HUES48 (cell line): ENCODE measurements at regions not wholly inside any gene's neighbourhood (a gene's known extent, or its start where the extent isn't known, plus 50 kb on each side); places are given as distances from the start of the nearest gene placed in this dataset.
"Not testable (repeated sequence)": the region's sequence is repeated elsewhere in the genome, so short reads cannot be mapped to it uniquely, and the experiment has no call there.

ENCODE experiments used
- H3K27ac ChIP-seq: one replicate; pipeline ENCODE4 v1.7.0; 2013; ENCODE audit warnings: low read depth, low read length, inconsistent platforms
- H3K27me3 ChIP-seq: 2 replicates; pipeline ENCODE4 v1.6.1; 2013; ENCODE audit warnings: mild to moderate bottlenecking, low read length; ENCODE audit not compliant: control insufficient read depth, insufficient read depth
- H3K36me3 ChIP-seq: 2 replicates; pipeline ENCODE4 v1.6.1; 2013; ENCODE audit warnings: low read length; ENCODE audit not compliant: control insufficient read depth, insufficient read depth
- H3K4me1 ChIP-seq: 2 replicates; pipeline ENCODE4 v1.6.1; 2013; ENCODE audit warnings: mild to moderate bottlenecking, low read length; ENCODE audit not compliant: control insufficient read depth, insufficient read depth
- H3K4me3 ChIP-seq: 2 replicates; pipeline ENCODE4 v1.5.1; 2013; ENCODE audit warnings: mild to moderate bottlenecking, low read depth, low read length
- H3K9ac ChIP-seq: 2 replicates; pipeline ENCODE4 v1.6.1; 2013; ENCODE audit warnings: mild to moderate bottlenecking, low read depth, low read length, moderate library complexity
- H3K9me3 ChIP-seq: 2 replicates; pipeline ENCODE4 v1.6.1; 2013; ENCODE audit warnings: low read length; ENCODE audit not compliant: control insufficient read depth, insufficient read depth

DNA sequence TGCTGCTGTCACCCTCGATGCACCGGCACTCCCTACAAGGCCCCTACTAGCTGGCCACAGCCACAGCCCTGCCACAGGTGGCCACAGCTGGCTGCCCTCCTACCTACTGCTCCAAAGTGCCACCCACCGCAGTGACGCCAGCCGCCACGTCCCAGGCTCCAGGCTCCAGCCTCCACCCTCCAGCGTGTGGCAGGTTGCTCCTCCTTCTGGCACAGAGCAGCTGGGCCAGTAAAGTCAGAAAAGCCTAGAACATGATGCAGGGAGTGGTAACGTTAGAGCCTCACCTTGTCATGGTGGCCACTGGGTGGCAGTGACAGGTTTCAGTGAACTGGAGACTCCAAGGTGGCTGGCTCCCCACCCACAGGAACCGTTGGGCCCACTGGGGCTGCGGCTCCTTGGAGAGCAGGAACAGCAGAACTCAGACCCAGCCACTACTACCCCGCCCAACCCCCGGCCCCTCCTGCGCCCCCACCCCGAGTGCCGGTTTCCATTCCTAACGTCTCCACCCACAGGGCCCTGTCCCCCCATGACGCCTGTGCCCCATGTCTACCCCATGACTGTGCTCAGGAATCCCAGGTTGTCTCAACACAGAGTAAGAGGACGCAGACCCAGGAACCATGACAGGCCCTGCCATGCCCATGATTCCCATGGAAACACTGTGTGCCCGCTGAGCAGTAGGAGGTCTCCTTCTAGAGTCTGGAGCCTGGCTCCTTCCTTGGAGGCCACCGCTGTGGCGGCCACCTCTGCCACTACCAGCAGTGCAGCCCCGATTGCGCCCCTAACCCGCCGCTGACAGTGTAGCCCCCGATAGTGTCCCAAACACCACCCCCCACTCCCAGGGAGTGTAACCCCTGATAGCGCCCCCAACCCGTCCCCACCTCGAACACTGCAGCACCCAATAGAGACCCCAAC lies 52.3 kb upstream of the ZNF33B start:
- Histone ChIP-seq H3K9ac (no peak overlapping the region), H3K9me3 (peaks cover 77% of the 10 kb centered on the region)

DNA sequence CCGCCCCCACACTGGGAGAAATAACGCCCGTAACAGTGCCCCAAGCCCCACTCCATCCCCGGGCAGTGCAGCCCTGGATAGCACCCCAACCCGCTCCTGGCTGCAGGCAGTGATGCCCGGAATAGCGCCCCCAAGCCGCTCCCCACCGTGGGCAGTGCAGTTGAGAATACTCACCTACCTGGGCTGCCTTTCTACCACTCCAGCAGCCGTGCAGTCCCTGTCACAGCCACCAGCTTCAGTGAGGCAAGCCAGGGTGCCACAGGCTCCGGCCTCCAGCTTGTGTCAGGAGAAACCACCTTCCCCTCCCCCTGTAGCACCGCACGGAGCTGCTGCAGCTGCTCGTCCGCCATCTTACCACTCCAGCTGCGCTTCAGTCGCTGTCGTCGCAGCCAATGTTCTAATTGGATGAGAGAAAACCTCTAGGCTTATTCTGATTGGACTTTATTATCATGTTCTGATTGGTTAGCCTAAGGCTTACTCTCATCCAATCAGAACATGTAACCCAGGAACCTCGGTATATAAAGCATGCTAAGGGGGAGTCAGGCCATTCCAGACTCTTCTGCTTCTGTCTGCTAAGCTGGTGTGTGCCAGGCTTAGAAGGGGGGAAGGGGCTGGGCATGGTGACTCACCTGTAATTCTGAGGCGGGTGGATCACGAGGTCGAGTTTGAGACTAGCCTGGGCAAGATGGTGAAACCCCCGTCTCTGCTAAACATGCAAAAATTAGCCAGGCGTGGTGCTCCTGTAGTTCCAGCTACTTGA lies 53.2 kb upstream of the ZNF33B start:
- H3K27ac ChIP-seq = no peak overlapping the region
- no peak overlapping the region for H3K9ac ChIP-seq
- no peaks in the 10 kb centered on the region for H3K27me3 ChIP-seq
- H3K4me3 ChIP-seq = no peak overlapping the region
- no peaks in the 10 kb centered on the region for H3K36me3 ChIP-seq
- peaks cover 75% of the 10 kb centered on the region for H3K9me3 ChIP-seq
- H3K4me1 ChIP-seq = no peaks in the 10 kb centered on the region

More for the DNA sequence above, 52.3 kb upstream of the ZNF33B start:
- Histone ChIP-seq H3K27ac (no peak overlapping the region), H3K4me1 (no peaks in the 10 kb centered on the region), H3K36me3 (no peaks in the 10 kb centered on the region), H3K4me3 (no peak overlapping the region), H3K27me3 (no peaks in the 10 kb centered on the region)

DNA sequence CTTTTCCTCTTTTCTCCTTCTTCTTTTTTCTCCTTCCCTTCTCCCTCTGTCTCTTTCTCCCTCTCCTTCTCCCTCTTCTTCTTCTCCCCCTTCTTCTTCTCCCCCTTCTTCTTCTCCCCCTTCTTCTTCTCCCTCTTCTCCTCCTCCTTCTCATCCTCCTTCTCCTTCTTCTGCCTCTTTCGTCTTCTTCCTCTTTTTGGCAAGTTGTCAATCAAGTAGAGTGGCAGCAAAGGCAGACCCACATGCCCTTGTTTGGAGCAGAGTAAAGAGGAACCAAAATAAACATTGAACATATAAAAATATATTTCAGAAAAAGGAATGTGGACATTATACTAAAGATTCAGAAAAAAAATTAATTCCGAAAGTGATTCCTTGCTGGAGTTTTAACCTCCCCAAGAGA lies 59.6 kb upstream of the ZNF33B start:
- Histone ChIP-seq H3K4me1 (no peaks in the 10 kb centered on the region), H3K36me3 (no peaks in the 10 kb centered on the region), H3K9me3 (peaks cover 58% of the 10 kb centered on the region), H3K27ac (no peak overlapping the region), H3K27me3 (no peaks in the 10 kb centered on the region), H3K4me3 (no peak overlapping the region), H3K9ac (no peak overlapping the region)

DNA sequence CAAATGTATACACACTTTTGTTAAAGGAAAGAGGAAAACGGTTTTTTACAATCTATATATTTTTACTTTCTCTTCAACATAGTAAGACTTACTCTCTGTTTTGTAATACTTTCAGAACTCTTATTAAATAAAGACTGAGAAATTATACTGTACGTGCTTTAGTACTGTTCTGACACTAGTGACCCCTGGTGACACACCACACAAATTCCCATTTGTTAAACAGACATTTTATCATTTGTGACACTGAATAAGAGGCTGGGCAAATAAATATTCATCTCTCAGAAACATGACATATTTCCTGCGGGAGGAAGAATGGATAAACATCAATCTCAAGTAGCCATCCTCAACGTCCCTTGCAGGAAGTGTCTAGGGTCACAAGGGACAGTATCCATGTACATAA lies 68.9 kb upstream of the ZNF33B start:
- peaks cover 63% of the 10 kb centered on the region for H3K9me3 ChIP-seq
- no peaks in the 10 kb centered on the region for H3K36me3 ChIP-seq
- no peaks in the 10 kb centered on the region for H3K4me1 ChIP-seq
- H3K27me3 ChIP-seq = no peaks in the 10 kb centered on the region
- H3K4me3 ChIP-seq = no peak overlapping the region
- H3K9ac ChIP-seq = no peak overlapping the region
- H3K27ac ChIP-seq = no peak overlapping the region

DNA sequence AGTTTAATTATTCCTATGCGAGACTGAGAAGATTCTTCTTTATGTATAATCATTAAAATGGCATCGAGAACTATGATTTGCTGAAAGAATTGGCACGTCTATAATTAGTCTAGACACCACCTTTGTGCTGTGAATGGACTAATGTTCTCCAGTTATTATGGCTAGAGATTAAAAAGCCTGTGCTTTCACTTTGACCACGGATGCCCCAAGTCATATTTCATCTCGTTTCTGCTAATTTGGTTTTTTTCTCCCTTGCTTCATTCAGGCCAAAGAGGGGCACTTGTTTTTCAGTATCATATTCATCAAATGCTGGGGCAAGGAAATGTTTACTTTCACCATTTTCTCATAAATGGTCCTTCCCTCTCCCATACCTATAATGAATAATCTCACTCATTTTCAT lies 63.3 kb upstream of the BMS1 start:
- H3K4me3 ChIP-seq, H3K27me3 ChIP-seq, H3K9ac ChIP-seq, H3K27ac ChIP-seq, H3K4me1 ChIP-seq, H3K36me3 ChIP-seq: not testable (repeated sequence)
- H3K9me3 ChIP-seq = peaks cover 73% of the 10 kb centered on the region

DNA sequence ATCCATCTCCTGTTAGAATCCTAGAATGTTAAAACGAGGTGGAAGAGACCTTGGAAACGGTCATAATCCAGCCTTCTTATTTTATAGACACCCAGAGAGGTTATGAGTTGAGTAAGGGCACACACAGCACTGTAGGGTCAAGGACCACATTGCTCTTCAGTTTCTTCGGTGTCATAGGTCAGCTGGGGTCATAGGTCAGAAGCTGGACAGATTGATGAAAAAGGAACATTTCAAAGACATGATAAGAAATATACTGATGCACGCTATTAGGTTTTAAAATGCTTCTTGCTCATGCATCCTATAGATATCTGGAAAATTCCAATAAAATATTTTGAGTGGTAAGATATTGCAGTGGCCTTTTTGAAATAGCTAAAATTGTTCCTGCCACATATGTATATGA lies 60.0 kb upstream of the BMS1 start:
- H3K36me3 ChIP-seq = no peaks in the 10 kb centered on the region
- H3K27me3 ChIP-seq = no peaks in the 10 kb centered on the region
- H3K4me1 ChIP-seq = no peaks in the 10 kb centered on the region
- H3K27ac ChIP-seq = no peak overlapping the region
- peaks cover 53% of the 10 kb centered on the region for H3K9me3 ChIP-seq
- no peak overlapping the region for H3K9ac ChIP-seq
- no peak overlapping the region for H3K4me3 ChIP-seq

DNA sequence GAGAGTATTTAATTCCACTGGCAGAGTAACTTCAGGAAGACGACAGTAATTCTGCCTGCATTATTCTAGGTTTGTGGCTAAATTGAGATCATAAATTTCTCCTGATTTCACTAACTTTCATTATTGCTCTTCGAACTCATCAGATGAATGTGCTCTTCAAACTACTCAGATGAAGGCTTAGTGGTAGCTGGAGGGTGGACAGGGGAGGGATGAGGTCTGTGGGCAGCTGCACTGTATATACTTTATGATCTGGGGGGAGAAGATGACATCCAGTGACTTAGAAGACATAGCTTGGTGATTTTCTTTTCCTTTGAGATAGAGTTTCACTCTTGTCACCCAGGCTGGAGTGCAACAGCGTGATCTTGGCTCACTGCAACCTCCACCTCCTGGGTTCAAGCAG lies 59.0 kb upstream of the BMS1 start:
- H3K9me3 ChIP-seq = peaks cover 62% of the 10 kb centered on the region
- not testable (repeated sequence) for H3K9ac ChIP-seq, H3K4me3 ChIP-seq, H3K27ac ChIP-seq, H3K4me1 ChIP-seq, H3K27me3 ChIP-seq, H3K36me3 ChIP-seq

DNA sequence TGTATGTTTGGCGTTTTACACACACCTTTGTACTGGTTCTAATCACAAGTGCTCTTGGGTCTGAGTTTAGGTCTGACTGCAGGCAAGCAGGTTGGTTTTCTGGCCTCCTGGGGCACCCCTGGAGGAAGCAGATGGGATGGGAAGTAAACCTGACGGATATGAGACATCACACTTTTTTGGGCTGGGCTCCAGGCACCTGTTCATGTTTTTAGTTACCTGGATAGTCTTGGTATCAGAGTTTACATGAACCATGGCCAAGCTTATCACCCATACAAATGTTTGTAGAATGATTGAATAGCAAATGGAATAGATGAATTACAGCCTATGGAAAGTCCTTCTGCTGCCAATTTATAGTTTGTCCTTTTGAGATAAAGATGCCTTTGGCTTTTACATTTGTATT lies 57.9 kb upstream of the BMS1 start:
- not testable (repeated sequence) for H3K4me3 ChIP-seq, H3K4me1 ChIP-seq, H3K36me3 ChIP-seq, H3K9ac ChIP-seq, H3K27me3 ChIP-seq, H3K27ac ChIP-seq
- H3K9me3 ChIP-seq = peaks cover 70% of the 10 kb centered on the region

DNA sequence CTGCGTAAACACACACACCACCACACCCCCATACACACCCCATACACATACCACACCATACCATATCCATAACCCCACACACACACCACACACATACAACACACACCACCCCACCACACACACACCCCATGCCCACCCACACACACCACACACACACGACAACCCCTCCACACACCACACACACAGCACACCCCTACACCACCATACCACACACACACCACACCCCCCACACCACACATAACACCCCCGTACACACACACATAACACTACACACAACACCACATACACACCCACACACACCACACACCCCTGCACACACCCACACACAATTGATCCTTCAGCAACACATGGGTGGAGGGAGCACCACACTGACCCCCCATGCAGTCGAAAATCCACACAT lies 50.3 kb upstream of the BMS1 start:
- Histone ChIP-seq H3K27me3 (no peaks in the 10 kb centered on the region), H3K4me3 (no peak overlapping the region), H3K36me3 (no peaks in the 10 kb centered on the region), H3K9ac (no peak overlapping the region), H3K4me1 (no peaks in the 10 kb centered on the region), H3K27ac (no peak overlapping the region), H3K9me3 (peaks cover 65% of the 10 kb centered on the region)
